GM23338 (cell line): ENCODE measurements at regions not wholly inside any gene's neighbourhood (a gene's known extent, or its start where the extent isn't known, plus 50 kb on each side); places are given as distances from the start of the nearest gene placed in this dataset.
A peak's percentile ranks its signal among the peaks of the same experiment; 100 is the strongest.

Experiments
- ATAC-seq: fragments of 200-7000 bp; cut with Tn5 transposase; 3 replicates; pipeline ENCODE4 v1.9.1; 2020
- DNase-seq: peaks from one replicate; pipeline ENCODE4 v3.0.0-alpha.2; 2015; ENCODE audit warnings: low spot score
- H2AFZ ChIP-seq: fragments of 200-600 bp; sonication (generic); 2 replicates; pipeline ENCODE4 v1.8.0; 2016; ENCODE audit warnings: antibody characterized with exemption, mild to moderate bottlenecking, moderate library complexity
- H3F3A ChIP-seq: fragments of 200-600 bp; sonication (generic); replicated peaks from 2 replicates; pipeline ENCODE4 v1.8.0; 2017; ENCODE audit warnings: antibody characterized with exemption, mixed run types, low read depth
- H3K27ac ChIP-seq: fragments of 200-600 bp; sonication (generic); 2 replicates; pipeline ENCODE4 v1.6.1; 2016; ENCODE audit warnings: low read depth
- H3K27me3 ChIP-seq: fragments of 200-600 bp; sonication (generic); 2 replicates; pipeline ENCODE4 v1.8.0; 2016; ENCODE audit warnings: mild to moderate bottlenecking, mixed run types, moderate library complexity; ENCODE audit not compliant: insufficient read depth
- H3K36me3 ChIP-seq: fragments of 200-600 bp; sonication (generic); 2 replicates; pipeline ENCODE4 v1.8.0; 2016; ENCODE audit warnings: mild to moderate bottlenecking; ENCODE audit not compliant: insufficient read depth
- H3K4me1 ChIP-seq: fragments of 200-600 bp; sonication (generic); 2 replicates; pipeline ENCODE4 v1.8.0; 2016; ENCODE audit warnings: mild to moderate bottlenecking, moderate library complexity; ENCODE audit not compliant: insufficient read depth
- H3K4me2 ChIP-seq: fragments of 200-600 bp; sonication (generic); 2 replicates; pipeline ENCODE4 v1.7.1; 2017; ENCODE audit warnings: mixed run types
- H3K4me3 ChIP-seq: fragments of 200-600 bp; sonication (generic); 2 replicates; pipeline ENCODE4 v1.6.1; 2016; ENCODE audit warnings: mixed run types
- H3K79me2 ChIP-seq: fragments of 200-600 bp; sonication (generic); replicated peaks from 2 replicates; pipeline ENCODE4 v1.8.0; 2017; ENCODE audit warnings: mild to moderate bottlenecking; ENCODE audit not compliant: insufficient read depth
- H3K9me2 ChIP-seq: fragments of 200-600 bp; sonication (generic); 2 replicates; pipeline ENCODE4 v1.8.0; 2017; ENCODE audit not compliant: insufficient read depth
- H4K20me1 ChIP-seq: fragments of 200-600 bp; sonication (generic); replicated peaks from 2 replicates; pipeline ENCODE4 v1.8.0; 2017; ENCODE audit warnings: mild to moderate bottlenecking; ENCODE audit not compliant: insufficient read depth
- H3K27ac Mint-ChIP-seq: 2 replicates; pipeline ENCODE4 v1.8.0; 2020; ENCODE audit warnings: inconsistent platforms, mild to moderate bottlenecking, moderate library complexity, mixed read lengths
- H3K27me3 Mint-ChIP-seq: 3 replicates; pipeline ENCODE4 v1.8.0; 2022; ENCODE audit warnings: low read depth, mild to moderate bottlenecking, moderate library complexity, mixed read lengths, inconsistent platforms; ENCODE audit not compliant: insufficient read depth, poor library complexity
- H3K36me3 Mint-ChIP-seq: 3 replicates; pipeline ENCODE4 v1.8.0; 2021; ENCODE audit warnings: low read depth, mild to moderate bottlenecking, inconsistent platforms, moderate library complexity, mixed read lengths
- H3K4me1 Mint-ChIP-seq: 3 replicates; pipeline ENCODE4 v1.8.0; 2020; ENCODE audit warnings: mild to moderate bottlenecking, inconsistent platforms, mixed read lengths
- H3K4me3 Mint-ChIP-seq: 3 replicates; pipeline ENCODE4 v1.8.0; 2021; ENCODE audit warnings: moderate library complexity, mild to moderate bottlenecking, inconsistent platforms, mixed read lengths
- H3K9me3 Mint-ChIP-seq: 3 replicates; pipeline ENCODE4 v1.8.0; 2020; ENCODE audit warnings: moderate library complexity, mild to moderate bottlenecking, inconsistent platforms, mixed read lengths
- ETS1 ChIP-seq: IDR thresholded peaks from 2 replicates; pipeline ENCODE4 v1.6.1; 2016; ENCODE audit warnings: antibody characterized with exemption
- EZH2 ChIP-seq: fragments of 200-600 bp; sonication (generic); IDR thresholded peaks from one replicate; pipeline ENCODE4 v1.8.0; 2017; ENCODE audit warnings: antibody characterized with exemption, mild to moderate bottlenecking, low read depth; ENCODE audit not compliant: unreplicated experiment
- JUNB ChIP-seq: IDR thresholded peaks from one replicate; pipeline ENCODE4 v1.6.1; 2016; ENCODE audit warnings: antibody characterized with exemption; ENCODE audit not compliant: unreplicated experiment
- POLR2AphosphoS5 ChIP-seq: IDR thresholded peaks from 2 replicates; pipeline ENCODE4 v1.6.1; 2016; ENCODE audit warnings: antibody characterized with exemption, low read depth
- STAT1 ChIP-seq: IDR thresholded peaks from one replicate; pipeline ENCODE4 v1.6.1; 2016; ENCODE audit warnings: antibody characterized with exemption; ENCODE audit not compliant: unreplicated experiment
- TF ChIP-seq, protein P1 (sequence below): fragments of 250-450 bp; sonication (Bioruptor Pico); IDR thresholded peaks from 2 replicates; pipeline ENCODE4 v1.5.0; 2020; ENCODE audit warnings: mild to moderate bottlenecking, moderate library complexity
- TF ChIP-seq, protein P2 (sequence below), 2 experiments: fragments of 200-600 bp in 1 of 2; sonication (generic) in 1 of 2; conservative IDR thresholded peaks; 2 replicates each; pipeline versions ENCODE4 v1.5.1 to v1.6.1; 2016 to 2017; ENCODE audit warnings: antibody characterized with exemption in 2 of 2, low read depth in 2 of 2, mild to moderate bottlenecking in 2 of 2, moderate library complexity in 1 of 2

DNA sequence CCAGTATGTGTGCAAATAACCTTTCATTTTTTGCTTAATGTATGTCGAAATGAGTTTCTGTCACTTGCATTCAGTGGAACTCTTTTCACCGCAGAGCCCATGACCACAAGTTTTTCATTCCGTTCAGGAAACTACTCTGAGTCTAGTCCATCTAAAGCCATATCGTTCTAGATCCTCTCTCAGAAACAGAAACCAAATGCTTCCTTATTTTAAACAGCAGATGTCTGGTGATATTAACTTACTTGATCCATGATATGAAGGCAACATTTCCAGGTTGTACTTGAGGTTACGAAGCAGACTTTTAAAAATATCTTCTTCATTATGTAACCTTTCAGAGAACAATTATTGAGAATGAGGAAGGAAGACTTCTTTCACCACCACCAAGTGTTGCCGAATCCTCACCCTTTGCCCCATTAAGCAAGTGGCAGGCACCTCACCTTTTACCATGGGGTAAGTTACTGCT lies 72.4 kb upstream of the GNAQ start (continued):
- TF ChIP-seq, protein P1, sequence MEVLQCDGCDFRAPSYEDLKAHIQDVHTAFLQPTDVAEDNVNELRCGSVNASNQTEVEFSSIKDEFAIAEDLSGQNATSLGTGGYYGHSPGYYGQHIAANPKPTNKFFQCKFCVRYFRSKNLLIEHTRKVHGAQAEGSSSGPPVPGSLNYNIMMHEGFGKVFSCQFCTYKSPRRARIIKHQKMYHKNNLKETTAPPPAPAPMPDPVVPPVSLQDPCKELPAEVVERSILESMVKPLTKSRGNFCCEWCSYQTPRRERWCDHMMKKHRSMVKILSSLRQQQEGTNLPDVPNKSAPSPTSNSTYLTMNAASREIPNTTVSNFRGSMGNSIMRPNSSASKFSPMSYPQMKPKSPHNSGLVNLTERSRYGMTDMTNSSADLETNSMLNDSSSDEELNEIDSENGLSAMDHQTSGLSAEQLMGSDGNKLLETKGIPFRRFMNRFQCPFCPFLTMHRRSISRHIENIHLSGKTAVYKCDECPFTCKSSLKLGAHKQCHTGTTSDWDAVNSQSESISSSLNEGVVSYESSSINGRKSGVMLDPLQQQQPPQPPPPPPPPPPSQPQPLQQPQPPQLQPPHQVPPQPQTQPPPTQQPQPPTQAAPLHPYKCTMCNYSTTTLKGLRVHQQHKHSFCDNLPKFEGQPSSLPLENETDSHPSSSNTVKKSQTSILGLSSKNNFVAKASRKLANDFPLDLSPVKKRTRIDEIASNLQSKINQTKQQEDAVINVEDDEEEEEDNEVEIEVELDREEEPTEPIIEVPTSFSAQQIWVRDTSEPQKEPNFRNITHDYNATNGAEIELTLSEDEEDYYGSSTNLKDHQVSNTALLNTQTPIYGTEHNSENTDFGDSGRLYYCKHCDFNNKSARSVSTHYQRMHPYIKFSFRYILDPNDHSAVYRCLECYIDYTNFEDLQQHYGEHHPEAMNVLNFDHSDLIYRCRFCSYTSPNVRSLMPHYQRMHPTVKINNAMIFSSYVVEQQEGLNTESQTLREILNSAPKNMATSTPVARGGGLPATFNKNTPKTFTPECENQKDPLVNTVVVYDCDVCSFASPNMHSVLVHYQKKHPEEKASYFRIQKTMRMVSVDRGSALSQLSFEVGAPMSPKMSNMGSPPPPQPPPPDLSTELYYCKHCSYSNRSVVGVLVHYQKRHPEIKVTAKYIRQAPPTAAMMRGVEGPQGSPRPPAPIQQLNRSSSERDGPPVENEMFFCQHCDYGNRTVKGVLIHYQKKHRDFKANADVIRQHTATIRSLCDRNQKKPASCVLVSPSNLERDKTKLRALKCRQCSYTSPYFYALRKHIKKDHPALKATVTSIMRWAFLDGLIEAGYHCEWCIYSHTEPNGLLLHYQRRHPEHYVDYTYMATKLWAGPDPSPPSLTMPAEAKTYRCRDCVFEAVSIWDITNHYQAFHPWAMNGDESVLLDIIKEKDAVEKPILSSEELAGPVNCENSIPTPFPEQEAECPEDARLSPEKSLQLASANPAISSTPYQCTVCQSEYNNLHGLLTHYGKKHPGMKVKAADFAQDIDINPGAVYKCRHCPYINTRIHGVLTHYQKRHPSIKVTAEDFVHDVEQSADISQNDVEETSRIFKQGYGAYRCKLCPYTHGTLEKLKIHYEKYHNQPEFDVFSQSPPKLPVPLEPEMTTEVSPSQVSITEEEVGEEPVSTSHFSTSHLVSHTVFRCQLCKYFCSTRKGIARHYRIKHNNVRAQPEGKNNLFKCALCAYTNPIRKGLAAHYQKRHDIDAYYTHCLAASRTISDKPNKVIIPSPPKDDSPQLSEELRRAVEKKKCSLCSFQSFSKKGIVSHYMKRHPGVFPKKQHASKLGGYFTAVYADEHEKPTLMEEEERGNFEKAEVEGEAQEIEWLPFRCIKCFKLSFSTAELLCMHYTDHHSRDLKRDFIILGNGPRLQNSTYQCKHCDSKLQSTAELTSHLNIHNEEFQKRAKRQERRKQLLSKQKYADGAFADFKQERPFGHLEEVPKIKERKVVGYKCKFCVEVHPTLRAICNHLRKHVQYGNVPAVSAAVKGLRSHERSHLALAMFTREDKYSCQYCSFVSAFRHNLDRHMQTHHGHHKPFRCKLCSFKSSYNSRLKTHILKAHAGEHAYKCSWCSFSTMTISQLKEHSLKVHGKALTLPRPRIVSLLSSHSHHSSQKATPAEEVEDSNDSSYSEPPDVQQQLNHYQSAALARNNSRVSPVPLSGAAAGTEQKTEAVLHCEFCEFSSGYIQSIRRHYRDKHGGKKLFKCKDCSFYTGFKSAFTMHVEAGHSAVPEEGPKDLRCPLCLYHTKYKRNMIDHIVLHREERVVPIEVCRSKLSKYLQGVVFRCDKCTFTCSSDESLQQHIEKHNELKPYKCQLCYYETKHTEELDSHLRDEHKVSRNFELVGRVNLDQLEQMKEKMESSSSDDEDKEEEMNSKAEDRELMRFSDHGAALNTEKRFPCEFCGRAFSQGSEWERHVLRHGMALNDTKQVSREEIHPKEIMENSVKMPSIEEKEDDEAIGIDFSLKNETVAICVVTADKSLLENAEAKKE (CRISPR knock-in tag) = no peak

DNA sequence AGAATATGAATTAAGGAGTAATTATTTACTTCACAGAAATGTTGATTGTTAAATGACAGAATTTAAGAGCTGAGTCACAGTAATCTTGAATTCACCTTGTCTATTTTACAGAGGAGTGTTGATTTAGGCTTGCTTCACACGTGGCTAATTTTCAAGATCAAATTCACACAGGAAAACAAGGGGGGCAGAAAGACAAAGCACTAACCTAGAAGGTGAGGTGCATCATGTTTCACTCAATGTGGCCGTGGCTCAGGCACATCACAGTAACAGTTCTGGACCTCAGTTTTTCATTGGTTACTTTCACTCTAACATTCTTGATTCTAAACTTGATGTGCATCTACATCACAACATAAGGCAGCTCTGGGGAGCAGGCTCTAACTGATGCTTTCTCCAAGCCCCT lies 69.6 kb upstream of the GNAQ start:
- Histone ChIP-seq H3K36me3 (no peaks in the 10 kb centered on the region), H3K9me2 (no peaks in the 10 kb centered on the region), H2AFZ (peak overlapping the region; percentile 78; the same call in 1 of the 2 replicates), H3K27me3 (no peaks in the 10 kb centered on the region), H3K4me1 (peaks cover 11% of the 10 kb centered on the region), H3K79me2 (no peaks in the 10 kb centered on the region), H4K20me1 (no peaks in the 10 kb centered on the region), H3F3A (no peaks in the 10 kb centered on the region), H3K27ac (no peak overlapping the region), H3K4me3 (no peak overlapping the region), H3K4me2 (no peak overlapping the region)
- Mint-ChIP-seq H3K4me1 (peaks cover 8% of the 10 kb centered on the region), H3K4me3 (no peak overlapping the region), H3K27ac (no peak overlapping the region), H3K27me3 (peaks cover 4% of the 10 kb centered on the region), H3K9me3 (peaks cover 3% of the 10 kb centered on the region; the same call in 1 of the 3 replicates), H3K36me3 (no peaks in the 10 kb centered on the region)
- DNase-seq (no peak), ATAC-seq (no peak)
- TF ChIP-seq JUNB (no peak), STAT1 (no peak), ETS1 (no peak), POLR2AphosphoS5 (no peak), EZH2 (no peak)
- TF ChIP-seq, protein P1 (CRISPR knock-in tag) = no peak
- TF ChIP-seq, protein P2, sequence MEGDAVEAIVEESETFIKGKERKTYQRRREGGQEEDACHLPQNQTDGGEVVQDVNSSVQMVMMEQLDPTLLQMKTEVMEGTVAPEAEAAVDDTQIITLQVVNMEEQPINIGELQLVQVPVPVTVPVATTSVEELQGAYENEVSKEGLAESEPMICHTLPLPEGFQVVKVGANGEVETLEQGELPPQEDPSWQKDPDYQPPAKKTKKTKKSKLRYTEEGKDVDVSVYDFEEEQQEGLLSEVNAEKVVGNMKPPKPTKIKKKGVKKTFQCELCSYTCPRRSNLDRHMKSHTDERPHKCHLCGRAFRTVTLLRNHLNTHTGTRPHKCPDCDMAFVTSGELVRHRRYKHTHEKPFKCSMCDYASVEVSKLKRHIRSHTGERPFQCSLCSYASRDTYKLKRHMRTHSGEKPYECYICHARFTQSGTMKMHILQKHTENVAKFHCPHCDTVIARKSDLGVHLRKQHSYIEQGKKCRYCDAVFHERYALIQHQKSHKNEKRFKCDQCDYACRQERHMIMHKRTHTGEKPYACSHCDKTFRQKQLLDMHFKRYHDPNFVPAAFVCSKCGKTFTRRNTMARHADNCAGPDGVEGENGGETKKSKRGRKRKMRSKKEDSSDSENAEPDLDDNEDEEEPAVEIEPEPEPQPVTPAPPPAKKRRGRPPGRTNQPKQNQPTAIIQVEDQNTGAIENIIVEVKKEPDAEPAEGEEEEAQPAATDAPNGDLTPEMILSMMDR (conservative IDR thresholded peaks at IDR 0.05; ENCODE audit: low read depth in 2 of 2) = no peak
